ENCODE measurements at regions not wholly inside any gene's neighbourhood (a gene's known extent, or its start where the extent isn't known, plus 50 kb on each side); places are given as distances from the start of the nearest gene placed in this dataset.

GRCh38 chr4:14504162-14504561, 498.1 kb upstream of the CPEB2 start:
- Histone ChIP-seq H3K9me3 (no peaks in the 10 kb centered on the region), H3K27ac (no peak overlapping the region), H3K4me1 (no peaks in the 10 kb centered on the region), H3K36me3 (no peaks in the 10 kb centered on the region), H3K4me3 (no peak overlapping the region), H3K27me3 (ENCODE audit: low read depth) (no peaks in the 10 kb centered on the region)
- ATAC-seq (no peak), DNase-seq (no peak)
- intact Hi-C loops (cut with DNase I) = no loop called here
- no peak for TF ChIP-seq CTCF (IDR thresholded peaks at IDR 0.05)

- H3K4me1 ChIP-seq = no peaks in the 10 kb centered on the region
- no peak for TF ChIP-seq CTCF (IDR thresholded peaks at IDR 0.05)
- no peaks in the 10 kb centered on the region for H3K27me3 ChIP-seq (ENCODE audit: low read depth)
- ATAC-seq = no peak
- no peak overlapping the region for H3K27ac ChIP-seq
- no peaks in the 10 kb centered on the region for H3K9me3 ChIP-seq
- intact Hi-C loops (cut with DNase I) = no loop called here
- H3K4me3 ChIP-seq = no peak overlapping the region
- no peak for DNase-seq
- no peaks in the 10 kb centered on the region for H3K36me3 ChIP-seq
These were observed 488.8 kb upstream of the CPEB2 start for GRCh38 chr4:14513471-14513870.

- ATAC-seq (no peak), DNase-seq (no peak)
- Histone ChIP-seq H3K9me3 (no peaks in the 10 kb centered on the region), H3K4me3 (no peak overlapping the region), H3K36me3 (no peaks in the 10 kb centered on the region), H3K4me1 (no peaks in the 10 kb centered on the region), H3K27me3 (ENCODE audit: low read depth) (no peaks in the 10 kb centered on the region), H3K27ac (no peak overlapping the region)
- intact Hi-C loops (cut with DNase I) = no loop called here
- no peak for TF ChIP-seq CTCF (IDR thresholded peaks at IDR 0.05)
These were observed 486.7 kb upstream of the CPEB2 start for GRCh38 chr4:14515556-14515955.

- no peak for DNase-seq
- no peak for TF ChIP-seq CTCF (IDR thresholded peaks at IDR 0.05)
- H3K4me3 ChIP-seq = no peak overlapping the region
- no peaks in the 10 kb centered on the region for H3K27me3 ChIP-seq (ENCODE audit: low read depth)
- no peak overlapping the region for H3K27ac ChIP-seq
- intact Hi-C loops (cut with DNase I) = no loop called here
- H3K36me3 ChIP-seq = no peaks in the 10 kb centered on the region
- ATAC-seq = no peak
- no peaks in the 10 kb centered on the region for H3K9me3 ChIP-seq
- H3K4me1 ChIP-seq = no peaks in the 10 kb centered on the region
These were observed 484.1 kb upstream of the CPEB2 start for GRCh38 chr4:14518136-14518535.

- H3K36me3 ChIP-seq = no peaks in the 10 kb centered on the region
- no peak for TF ChIP-seq CTCF (IDR thresholded peaks at IDR 0.05)
- H3K4me3 ChIP-seq = no peak overlapping the region
- H3K4me1 ChIP-seq = no peaks in the 10 kb centered on the region
- no peaks in the 10 kb centered on the region for H3K9me3 ChIP-seq
- no peaks in the 10 kb centered on the region for H3K27me3 ChIP-seq (ENCODE audit: low read depth)
- no peak overlapping the region for H3K27ac ChIP-seq
- intact Hi-C loops (cut with DNase I) = no loop called here
- DNase-seq (no peak), ATAC-seq (no peak)
These were observed 482.1 kb upstream of the CPEB2 start for GRCh38 chr4:14520171-14520570.

- intact Hi-C loops (cut with DNase I) = no loop called here
- Histone ChIP-seq H3K36me3 (no peaks in the 10 kb centered on the region), H3K4me3 (no peak overlapping the region), H3K4me1 (no peaks in the 10 kb centered on the region), H3K27ac (no peak overlapping the region), H3K9me3 (no peaks in the 10 kb centered on the region), H3K27me3 (ENCODE audit: low read depth) (no peaks in the 10 kb centered on the region)
- DNase-seq (no peak), ATAC-seq (no peak)
- TF ChIP-seq CTCF (IDR thresholded peaks at IDR 0.05) = no peak
These were observed 478.0 kb upstream of the CPEB2 start for GRCh38 chr4:14524276-14524675.

Data from lower lobe of right lung (tissue), 2 donors.